ENCODE measurements at regions not wholly inside any gene's neighbourhood (a gene's known extent, or its start where the extent isn't known, plus 50 kb on each side); places are given as distances from the start of the nearest gene placed in this dataset.

GRCh38 chr1:239678181-239678580 is 291.8 kb downstream of the CHRM3 start:
- no peak overlapping the region for H3K4me3 Mint-ChIP-seq
- H3K27ac Mint-ChIP-seq, result no peak overlapping the region
- DNase-seq (no peak), ATAC-seq (no peak)
- TF ChIP-seq, protein P1, sequence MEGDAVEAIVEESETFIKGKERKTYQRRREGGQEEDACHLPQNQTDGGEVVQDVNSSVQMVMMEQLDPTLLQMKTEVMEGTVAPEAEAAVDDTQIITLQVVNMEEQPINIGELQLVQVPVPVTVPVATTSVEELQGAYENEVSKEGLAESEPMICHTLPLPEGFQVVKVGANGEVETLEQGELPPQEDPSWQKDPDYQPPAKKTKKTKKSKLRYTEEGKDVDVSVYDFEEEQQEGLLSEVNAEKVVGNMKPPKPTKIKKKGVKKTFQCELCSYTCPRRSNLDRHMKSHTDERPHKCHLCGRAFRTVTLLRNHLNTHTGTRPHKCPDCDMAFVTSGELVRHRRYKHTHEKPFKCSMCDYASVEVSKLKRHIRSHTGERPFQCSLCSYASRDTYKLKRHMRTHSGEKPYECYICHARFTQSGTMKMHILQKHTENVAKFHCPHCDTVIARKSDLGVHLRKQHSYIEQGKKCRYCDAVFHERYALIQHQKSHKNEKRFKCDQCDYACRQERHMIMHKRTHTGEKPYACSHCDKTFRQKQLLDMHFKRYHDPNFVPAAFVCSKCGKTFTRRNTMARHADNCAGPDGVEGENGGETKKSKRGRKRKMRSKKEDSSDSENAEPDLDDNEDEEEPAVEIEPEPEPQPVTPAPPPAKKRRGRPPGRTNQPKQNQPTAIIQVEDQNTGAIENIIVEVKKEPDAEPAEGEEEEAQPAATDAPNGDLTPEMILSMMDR (IDR thresholded peaks at IDR 0.05), result no peak
- ChIA-PET CTCF (no interaction called here), POLR2A (no interaction called here)
- no peaks in the 10 kb centered on the region for H3K36me3 Mint-ChIP-seq (ENCODE audit: low read depth)
- H3K27me3 Mint-ChIP-seq, result no peaks in the 10 kb centered on the region
- H3K9me3 Mint-ChIP-seq, result no peaks in the 10 kb centered on the region
- intact Hi-C loops (cut with micrococcal nuclease), result no loop called here
- no peaks in the 10 kb centered on the region for H3K4me1 Mint-ChIP-seq (ENCODE audit: low read depth)

DNA sequence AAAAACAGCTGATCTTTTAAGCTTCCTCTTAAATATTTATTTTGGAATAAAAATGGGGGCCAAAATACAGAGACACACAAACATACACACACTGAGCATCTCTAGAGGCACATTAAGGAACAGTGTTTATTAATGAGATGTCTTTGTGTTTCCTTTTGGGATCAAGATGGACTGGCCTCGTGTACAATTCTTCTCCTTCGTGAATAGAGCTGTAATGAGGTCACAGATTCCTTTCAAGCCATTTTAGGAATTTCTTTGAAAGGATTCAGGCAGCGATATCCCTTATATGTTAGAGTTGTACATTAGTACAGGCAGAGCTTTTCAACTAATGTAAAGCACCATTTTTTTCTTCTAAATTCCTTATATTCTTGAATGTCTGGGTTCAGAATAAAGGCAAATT is 295.7 kb downstream of the CHRM3 start:
- POLR2A ChIA-PET, result no interaction called here
- H3K27ac Mint-ChIP-seq, result no peak overlapping the region
- no peak for DNase-seq
- TF ChIP-seq, protein P1 (IDR thresholded peaks at IDR 0.05), result no peak
- H3K4me3 Mint-ChIP-seq, result no peak overlapping the region
- no peaks in the 10 kb centered on the region for H3K27me3 Mint-ChIP-seq
- CTCF ChIA-PET, result interaction anchor here (0.6 kb wide), 1 partner anchor 1838 kb away, joined by 3 read pairs; no protein-coding TSS in a partner anchor
- no peaks in the 10 kb centered on the region for H3K36me3 Mint-ChIP-seq (ENCODE audit: low read depth)
- no peak for ATAC-seq
- H3K9me3 Mint-ChIP-seq, result no peaks in the 10 kb centered on the region
- no peaks in the 10 kb centered on the region for H3K4me1 Mint-ChIP-seq (ENCODE audit: low read depth)
- intact Hi-C loops (cut with micrococcal nuclease), result no loop called here

GRCh38 chr1:239682960-239683359 is 296.6 kb downstream of the CHRM3 start:
- intact Hi-C loops (cut with micrococcal nuclease), result no loop called here
- no peak overlapping the region for H3K27ac Mint-ChIP-seq
- H3K4me3 Mint-ChIP-seq, result no peak overlapping the region
- POLR2A ChIA-PET, result no interaction called here
- no peaks in the 10 kb centered on the region for H3K27me3 Mint-ChIP-seq
- H3K36me3 Mint-ChIP-seq (ENCODE audit: low read depth), result no peaks in the 10 kb centered on the region
- no peaks in the 10 kb centered on the region for H3K9me3 Mint-ChIP-seq
- ATAC-seq, result no peak
- TF ChIP-seq, protein P1 (IDR thresholded peaks at IDR 0.05), result no peak
- DNase-seq, result no peak
- CTCF ChIA-PET, result interaction anchor here (1.1 kb wide), 1 partner anchor 215 kb away, joined by 3 read pairs; no protein-coding TSS in a partner anchor
- no peaks in the 10 kb centered on the region for H3K4me1 Mint-ChIP-seq (ENCODE audit: low read depth)

- POLR2A ChIA-PET, result no interaction called here
- no peaks in the 10 kb centered on the region for H3K36me3 Mint-ChIP-seq (ENCODE audit: low read depth)
Measured at GRCh38 chr1:239686386-239686785, 300.0 kb downstream of the CHRM3 start.

GRCh38 chr1:239696317-239696716 is 309.9 kb downstream of the CHRM3 start:
- intact Hi-C loops (cut with micrococcal nuclease), result no loop called here
- DNase-seq (no peak), ATAC-seq (no peak)
- H3K36me3 Mint-ChIP-seq (ENCODE audit: low read depth), result no peaks in the 10 kb centered on the region
- CTCF ChIA-PET, result no interaction called here
- H3K27ac Mint-ChIP-seq, result no peak overlapping the region
- POLR2A ChIA-PET, result no interaction called here
- TF ChIP-seq, protein P1 (IDR thresholded peaks at IDR 0.05), result no peak
- no peaks in the 10 kb centered on the region for H3K27me3 Mint-ChIP-seq
- H3K4me1 Mint-ChIP-seq (ENCODE audit: low read depth), result peaks cover 9% of the 10 kb centered on the region
- H3K4me3 Mint-ChIP-seq, result no peak overlapping the region
- H3K9me3 Mint-ChIP-seq, result peaks cover 3% of the 10 kb centered on the region

More at GRCh38 chr1:239686386-239686785, 300.0 kb downstream of the CHRM3 start:
- no peak overlapping the region for H3K27ac Mint-ChIP-seq
- DNase-seq (no peak), ATAC-seq (no peak)
- TF ChIP-seq, protein P1 (IDR thresholded peaks at IDR 0.05), result no peak
- H3K4me1 Mint-ChIP-seq (ENCODE audit: low read depth), result no peaks in the 10 kb centered on the region
- no peaks in the 10 kb centered on the region for H3K27me3 Mint-ChIP-seq
- no peaks in the 10 kb centered on the region for H3K9me3 Mint-ChIP-seq
- intact Hi-C loops (cut with micrococcal nuclease), result no loop called here
- CTCF ChIA-PET, result interaction anchor here (0.9 to 1.2 kb wide), 2 partner anchors 211 to 277 kb away, joined by 3 to 4 read pairs; no protein-coding TSS in a partner anchor
- H3K4me3 Mint-ChIP-seq, result no peak overlapping the region

Data from activated CD8-positive, alpha-beta T cell treated with anti-CD3 and anti-CD28 coated beads for 36 hours (primary cell).